ENCODE measurements at regions not wholly inside any gene's neighbourhood (a gene's known extent, or its start where the extent isn't known, plus 50 kb on each side); places are given as distances from the start of the nearest gene placed in this dataset.

DNA sequence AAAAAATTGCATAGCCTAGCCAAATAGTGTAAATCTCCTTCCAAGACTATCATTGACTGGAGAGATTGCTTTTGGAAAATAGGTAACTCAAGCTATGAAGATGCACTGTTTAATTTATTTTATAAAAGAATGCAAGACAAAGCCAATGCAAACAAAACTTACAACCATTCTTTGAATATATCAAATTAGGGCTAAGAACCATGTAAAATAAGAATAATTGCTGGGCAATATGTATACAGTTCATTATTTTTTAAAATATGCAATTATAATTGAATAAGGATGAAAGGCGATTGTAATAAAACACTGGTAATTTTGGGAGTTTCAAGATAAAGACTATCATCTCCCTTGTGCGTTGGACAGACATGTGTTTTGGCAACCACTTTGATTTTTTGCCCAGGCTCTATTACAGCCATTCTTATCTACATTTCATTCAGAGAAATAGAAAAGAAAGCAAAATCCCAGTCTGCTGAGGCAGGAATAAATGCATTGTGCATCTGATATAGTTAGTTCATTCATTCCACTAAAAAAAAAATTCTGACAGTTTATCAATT is 242.3 kb upstream of the ROBO1 start:
- TF ChIP-seq, protein P1, sequence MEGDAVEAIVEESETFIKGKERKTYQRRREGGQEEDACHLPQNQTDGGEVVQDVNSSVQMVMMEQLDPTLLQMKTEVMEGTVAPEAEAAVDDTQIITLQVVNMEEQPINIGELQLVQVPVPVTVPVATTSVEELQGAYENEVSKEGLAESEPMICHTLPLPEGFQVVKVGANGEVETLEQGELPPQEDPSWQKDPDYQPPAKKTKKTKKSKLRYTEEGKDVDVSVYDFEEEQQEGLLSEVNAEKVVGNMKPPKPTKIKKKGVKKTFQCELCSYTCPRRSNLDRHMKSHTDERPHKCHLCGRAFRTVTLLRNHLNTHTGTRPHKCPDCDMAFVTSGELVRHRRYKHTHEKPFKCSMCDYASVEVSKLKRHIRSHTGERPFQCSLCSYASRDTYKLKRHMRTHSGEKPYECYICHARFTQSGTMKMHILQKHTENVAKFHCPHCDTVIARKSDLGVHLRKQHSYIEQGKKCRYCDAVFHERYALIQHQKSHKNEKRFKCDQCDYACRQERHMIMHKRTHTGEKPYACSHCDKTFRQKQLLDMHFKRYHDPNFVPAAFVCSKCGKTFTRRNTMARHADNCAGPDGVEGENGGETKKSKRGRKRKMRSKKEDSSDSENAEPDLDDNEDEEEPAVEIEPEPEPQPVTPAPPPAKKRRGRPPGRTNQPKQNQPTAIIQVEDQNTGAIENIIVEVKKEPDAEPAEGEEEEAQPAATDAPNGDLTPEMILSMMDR (IDR thresholded peaks at IDR 0.05), result no peak
- TF ChIP-seq POLR2A (IDR thresholded peaks at IDR 0.05), result no peak

Measured in gastroesophageal sphincter (tissue), 3 donors.